Transverse colon (tissue), 4 donors: ENCODE measurements at regions not wholly inside any gene's neighbourhood (a gene's known extent, or its start where the extent isn't known, plus 50 kb on each side); places are given as distances from the start of the nearest gene placed in this dataset.

Source experiments
- DNase-seq: peaks from one replicate; pipeline ENCODE4 v3.0.0-alpha.2; 2019
- H3K27ac ChIP-seq, 4 donors: fragments of 200-600 bp; sonication (generic); 2 replicates each; pipeline ENCODE4 v1.5.1; 2016 to 2018; ENCODE audit warnings: inconsistent platforms in 4 of 4
- H3K27me3 ChIP-seq: fragments of 200-600 bp; sonication (generic); 2 replicates; pipeline ENCODE4 v1.5.1; 2017; ENCODE audit warnings: inconsistent platforms
- H3K36me3 ChIP-seq, 4 donors: fragments of 200-600 bp; sonication (generic); 2 replicates each; pipeline ENCODE4 v1.5.1; 2017 to 2019; ENCODE audit warnings: inconsistent platforms in 4 of 4
- H3K4me1 ChIP-seq, 4 donors: fragments of 200-600 bp; sonication (generic); 2 replicates each; pipeline ENCODE4 v1.5.1; 2017 to 2020; ENCODE audit warnings: inconsistent platforms in 4 of 4
- H3K4me3 ChIP-seq, 4 donors: fragments of 200-600 bp; sonication (generic); 1 replicate in 1 of 4; 2 replicates in 3 of 4; pipeline versions ENCODE4 v1.5.1 to v1.6.1; 2017 to 2019; ENCODE audit warnings: inconsistent platforms in 4 of 4
- H3K9me3 ChIP-seq, 2 donors: fragments of 200-600 bp; sonication (generic); 2 replicates each; pipeline ENCODE4 v1.5.1; 2017 to 2019; ENCODE audit warnings: inconsistent platforms in 2 of 2
- EP300 ChIP-seq: sonication (generic); formaldehyde crosslinking; IDR thresholded peaks from one replicate; pipeline ENCODE4 v1.6.1; 2017; ENCODE audit warnings: antibody characterized with exemption, low read depth
- POLR2A ChIP-seq: fragments of 450-650 bp; IDR thresholded peaks from one replicate; pipeline ENCODE4 v1.6.1; 2016; ENCODE audit warnings: antibody characterized with exemption, mild to moderate bottlenecking, moderate library complexity
- POLR2AphosphoS5 ChIP-seq, 3 donors: sonication (generic); formaldehyde crosslinking; IDR thresholded peaks; one replicate each; pipeline ENCODE4 v1.6.1; 2016; ENCODE audit warnings: antibody characterized with exemption in 3 of 3
- WGBS, 2 donors: methylation state at CpG; one replicate each; pipeline ENCODE4 v1.1.5; 2018; ENCODE audit warnings: low coverage in 1 of 2; 5-methylcytosine and 5-hydroxymethylcytosine counted together
- in situ Hi-C, 4 donors: fragments of 200-750 bp; cut with MboI; loops; one replicate each; pipeline versions ENCODE4 v1.15.0 to v1.15.1; 2017; ENCODE audit warnings: low sequenced_read_pairs in 3 of 4, low pct_ligation_motif_present in 1 of 4, low pct_unique_long_range_greater_than_20kb in 1 of 4
- intact Hi-C: fragments of 100-400 bp; cut with DNase I; formaldehyde crosslinking; loops from one replicate; pipeline ENCODE4 v1.15.1; 2023; ENCODE audit warnings: low total_unique reads
- TF ChIP-seq, protein P1 (sequence below), 5 experiments: fragments of 200-600 bp in 3 of 5; fragments of 450-650 bp in 2 of 5; sonication (generic) in 3 of 5; IDR thresholded peaks; 1 replicate in 2 of 5; 2 replicates in 3 of 5; pipeline ENCODE4 v1.5.1; 2016 to 2017; ENCODE audit warnings: antibody characterized with exemption in 5 of 5, inconsistent platforms in 3 of 5, mild to moderate bottlenecking in 2 of 5, moderate library complexity in 1 of 5

DNA sequence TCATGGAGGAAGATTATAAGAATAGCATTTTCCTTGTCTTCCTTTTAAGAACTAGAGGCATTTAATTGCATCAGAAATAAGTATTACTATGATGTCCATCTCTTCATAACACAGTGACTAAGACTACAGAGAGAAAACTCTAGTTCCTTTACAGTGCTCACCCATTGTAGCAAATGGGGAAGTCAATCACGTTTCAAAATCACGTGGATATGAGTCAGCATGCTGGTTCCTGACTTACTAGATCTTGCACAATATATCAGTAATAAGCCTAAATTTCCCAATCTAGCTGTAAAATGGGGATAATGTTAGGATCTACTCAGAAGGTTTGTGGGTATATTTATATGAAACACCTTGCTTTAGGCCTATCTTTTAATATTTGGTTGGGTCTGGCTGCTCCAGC, 254.8 kb upstream of the EOMES start:
- Histone ChIP-seq H3K36me3 (no peaks in the 10 kb centered on the region), H3K27ac (no peak overlapping the region), H3K9me3 (no peaks in the 10 kb centered on the region), H3K4me3 (no peak overlapping the region), H3K4me1 (no peaks in the 10 kb centered on the region), H3K27me3 (no peaks in the 10 kb centered on the region)
- WGBS, 2 donors = 32 to 42% methylated on average over 2 of the region's 2 CpGs
- in situ Hi-C loops (no loop called here), intact Hi-C loops (no loop called here)
- TF ChIP-seq EP300 (no peak), POLR2A (no peak), POLR2AphosphoS5 (IDR thresholded peaks at IDR 0.05) (no peak)
- TF ChIP-seq, protein P1, sequence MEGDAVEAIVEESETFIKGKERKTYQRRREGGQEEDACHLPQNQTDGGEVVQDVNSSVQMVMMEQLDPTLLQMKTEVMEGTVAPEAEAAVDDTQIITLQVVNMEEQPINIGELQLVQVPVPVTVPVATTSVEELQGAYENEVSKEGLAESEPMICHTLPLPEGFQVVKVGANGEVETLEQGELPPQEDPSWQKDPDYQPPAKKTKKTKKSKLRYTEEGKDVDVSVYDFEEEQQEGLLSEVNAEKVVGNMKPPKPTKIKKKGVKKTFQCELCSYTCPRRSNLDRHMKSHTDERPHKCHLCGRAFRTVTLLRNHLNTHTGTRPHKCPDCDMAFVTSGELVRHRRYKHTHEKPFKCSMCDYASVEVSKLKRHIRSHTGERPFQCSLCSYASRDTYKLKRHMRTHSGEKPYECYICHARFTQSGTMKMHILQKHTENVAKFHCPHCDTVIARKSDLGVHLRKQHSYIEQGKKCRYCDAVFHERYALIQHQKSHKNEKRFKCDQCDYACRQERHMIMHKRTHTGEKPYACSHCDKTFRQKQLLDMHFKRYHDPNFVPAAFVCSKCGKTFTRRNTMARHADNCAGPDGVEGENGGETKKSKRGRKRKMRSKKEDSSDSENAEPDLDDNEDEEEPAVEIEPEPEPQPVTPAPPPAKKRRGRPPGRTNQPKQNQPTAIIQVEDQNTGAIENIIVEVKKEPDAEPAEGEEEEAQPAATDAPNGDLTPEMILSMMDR (IDR thresholded peaks at IDR 0.05) = no peak
- DNase-seq = no peak

DNA sequence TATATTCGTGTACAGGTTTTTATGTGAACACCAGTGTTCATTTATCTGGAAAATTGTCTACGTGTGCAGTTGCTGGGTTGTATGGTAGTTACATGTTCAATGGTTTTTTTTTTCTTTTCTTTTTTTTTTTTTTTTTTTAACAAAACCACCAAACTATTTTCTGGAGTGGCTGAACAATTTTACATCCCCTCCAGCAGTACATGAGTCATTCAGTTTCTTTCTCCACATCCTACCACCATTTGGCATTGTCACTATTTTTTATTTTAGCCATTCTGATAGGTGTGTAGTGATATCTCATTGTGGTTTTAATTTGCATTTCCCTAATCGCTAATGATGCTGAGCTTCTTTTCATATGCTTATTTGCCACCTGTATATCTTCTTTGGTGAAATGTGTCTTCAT, 256.3 kb upstream of the EOMES start:
- H3K27ac ChIP-seq = no peak overlapping the region
- H3K27me3 ChIP-seq = no peaks in the 10 kb centered on the region
- H3K4me3 ChIP-seq = no peak overlapping the region
- 73 to 83% methylated on average over 2 to 3 of the region's 3 CpGs for WGBS, 2 donors
- DNase-seq = no peak
- in situ Hi-C loops = no loop called here
- H3K4me1 ChIP-seq = no peaks in the 10 kb centered on the region
- no peaks in the 10 kb centered on the region for H3K36me3 ChIP-seq
- H3K9me3 ChIP-seq = no peaks in the 10 kb centered on the region
- TF ChIP-seq, protein P1 (IDR thresholded peaks at IDR 0.05) = no peak
- TF ChIP-seq POLR2AphosphoS5 (IDR thresholded peaks at IDR 0.05) (no peak), EP300 (no peak), POLR2A (no peak)
- intact Hi-C loops = no loop called here

DNA sequence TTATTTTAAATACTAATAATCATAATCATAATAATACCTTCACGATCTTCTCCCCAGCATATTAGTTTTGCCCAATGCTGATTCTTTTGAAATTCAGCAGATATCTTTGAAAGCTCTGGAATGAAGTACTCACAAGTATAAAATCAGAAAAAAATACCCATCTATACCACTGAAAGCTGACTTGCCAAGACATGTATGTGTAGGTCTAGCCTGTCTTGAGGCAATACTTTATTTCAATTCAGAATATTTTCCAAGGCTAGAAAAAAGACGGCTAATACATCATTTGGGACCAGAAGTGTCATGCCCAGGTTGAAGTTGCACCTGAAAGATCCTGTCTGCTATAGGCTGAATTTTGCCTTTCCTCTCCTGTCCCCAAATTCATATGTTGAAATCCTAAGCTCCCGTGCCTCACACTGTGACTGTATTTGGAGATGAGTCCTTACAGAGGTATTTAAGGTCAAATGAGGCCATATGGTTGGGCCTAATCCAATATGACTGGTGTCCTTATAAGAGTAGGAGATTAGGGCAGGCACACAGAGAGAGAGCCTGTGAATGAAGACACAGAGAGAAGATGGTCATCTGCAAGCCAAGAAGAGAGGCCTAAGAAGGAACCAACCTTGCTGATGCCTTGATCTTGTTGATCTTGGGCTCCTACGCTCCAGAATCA, 255.9 kb upstream of the CMC1 start:
- Histone ChIP-seq H3K9me3 (no peaks in the 10 kb centered on the region), H3K4me3 (no peak overlapping the region), H3K4me1 (no peaks in the 10 kb centered on the region), H3K27me3 (no peaks in the 10 kb centered on the region), H3K36me3 (no peaks in the 10 kb centered on the region), H3K27ac (no peak overlapping the region)
- whole genome bisulfite sequencing, 2 donors = 75 to 83% methylated on average over 3 to 4 of the region's 4 CpGs
- in situ Hi-C loops = no loop called here
- TF ChIP-seq POLR2A = no peak
- no peak for TF ChIP-seq POLR2AphosphoS5 (IDR thresholded peaks at IDR 0.05)
- no peak for TF ChIP-seq EP300
- DNase-seq = no peak
- intact Hi-C loops = no loop called here

DNA sequence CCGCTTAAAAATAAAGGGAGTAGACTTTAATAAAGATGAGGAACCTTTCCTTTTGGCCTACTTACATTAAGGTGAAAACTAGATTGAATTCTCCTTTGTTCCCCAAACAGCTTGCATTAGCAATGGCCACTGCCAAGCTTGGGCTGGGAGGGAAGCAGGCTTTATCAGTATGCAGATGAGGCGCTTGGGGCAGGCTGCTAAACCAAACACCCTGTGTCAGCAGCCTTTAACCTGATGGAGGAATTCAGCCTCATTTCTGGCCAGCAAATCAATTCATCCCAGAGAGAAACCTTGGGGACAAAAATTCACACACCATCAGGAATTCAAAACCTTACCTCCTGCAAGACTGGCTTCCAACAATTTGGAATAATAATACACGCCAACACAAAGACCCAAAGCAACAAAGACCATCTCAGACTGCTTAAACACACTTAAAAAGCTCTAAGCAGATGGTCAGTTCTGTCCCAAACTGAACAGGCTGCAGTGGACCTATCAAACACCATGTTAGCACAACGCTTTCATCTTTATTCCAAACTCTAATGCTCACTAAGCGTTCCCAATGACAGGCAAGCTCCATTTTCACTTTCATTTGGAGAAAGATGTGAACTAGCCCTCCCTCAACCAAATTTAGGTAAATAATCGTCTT, 255.1 kb upstream of the CMC1 start:
- intact Hi-C loops = no loop called here
- no peak for DNase-seq
- no peak for TF ChIP-seq POLR2AphosphoS5 (IDR thresholded peaks at IDR 0.05)
- TF ChIP-seq, protein P1 (IDR thresholded peaks at IDR 0.05) = no peak
- TF ChIP-seq POLR2A = no peak
- no peak for TF ChIP-seq EP300
- 87 to 92% methylated on average over 4 to 6 of the region's 6 CpGs for WGBS, 2 donors
- Histone ChIP-seq H3K9me3 (no peaks in the 10 kb centered on the region), H3K27ac (no peak overlapping the region), H3K27me3 (no peaks in the 10 kb centered on the region), H3K4me1 (no peaks in the 10 kb centered on the region), H3K4me3 (no peak overlapping the region), H3K36me3 (no peaks in the 10 kb centered on the region)
- in situ Hi-C loops = no loop called here

DNA sequence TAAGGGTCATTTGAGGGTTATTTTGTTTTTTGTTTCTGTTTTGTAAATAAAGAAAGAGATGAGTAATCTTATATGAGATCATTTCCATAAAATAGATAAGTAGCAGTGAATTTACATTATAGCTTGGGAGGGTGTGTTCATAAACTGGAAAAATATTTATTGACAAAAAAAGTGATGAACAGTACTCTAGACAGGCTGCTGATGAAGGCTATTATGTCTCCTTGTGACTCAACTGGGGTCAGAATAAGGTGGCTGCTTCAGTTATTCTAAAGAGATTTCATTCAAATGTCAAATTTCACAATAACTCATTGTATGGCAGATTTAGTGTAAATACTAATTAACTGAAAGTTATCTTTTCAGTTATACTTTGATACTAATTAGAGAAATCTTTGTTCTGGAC, 251.1 kb upstream of the CMC1 start:
- intact Hi-C loops = no loop called here
- no peak overlapping the region for H3K4me3 ChIP-seq
- no peaks in the 10 kb centered on the region for H3K27me3 ChIP-seq
- in situ Hi-C loops = no loop called here
- H3K27ac ChIP-seq = no peak overlapping the region
- no peak for DNase-seq
- H3K4me1 ChIP-seq = no peaks in the 10 kb centered on the region
- no peak for TF ChIP-seq POLR2AphosphoS5 (IDR thresholded peaks at IDR 0.05)
- TF ChIP-seq EP300 = no peak
- TF ChIP-seq, protein P1 (IDR thresholded peaks at IDR 0.05) = no peak
- no peak for TF ChIP-seq POLR2A
- no peaks in the 10 kb centered on the region for H3K9me3 ChIP-seq
- H3K36me3 ChIP-seq = no peaks in the 10 kb centered on the region
